Nephron progenitor cell (in vitro differentiated cells): ENCODE measurements at regions not wholly inside any gene's neighbourhood (a gene's known extent, or its start where the extent isn't known, plus 50 kb on each side); places are given as distances from the start of the nearest gene placed in this dataset.

Experiments
- DNase-seq: peaks from one replicate; pipeline ENCODE4 v3.0.0; 2021
- H3K27ac Mint-ChIP-seq: 2 replicates; pipeline ENCODE4 v1.8.0; 2021; ENCODE audit warnings: mild to moderate bottlenecking, moderate library complexity, mixed read lengths
- H3K27me3 Mint-ChIP-seq: 2 replicates; pipeline ENCODE4 v1.8.0; 2021; ENCODE audit warnings: mild to moderate bottlenecking, low read depth, mixed read lengths; ENCODE audit not compliant: poor library complexity
- H3K36me3 Mint-ChIP-seq: 2 replicates; pipeline ENCODE4 v1.8.0; 2021; ENCODE audit warnings: low read depth, mixed read lengths
- H3K4me1 Mint-ChIP-seq: 2 replicates; pipeline ENCODE4 v1.8.0; 2021; ENCODE audit warnings: mixed read lengths
- H3K4me3 Mint-ChIP-seq: 2 replicates; pipeline ENCODE4 v1.8.0; 2021; ENCODE audit warnings: mild to moderate bottlenecking, moderate library complexity, mixed read lengths
- H3K9me3 Mint-ChIP-seq: 2 replicates; pipeline ENCODE4 v1.8.0; 2021; ENCODE audit warnings: mild to moderate bottlenecking, moderate library complexity, mixed read lengths
- TF ChIP-seq, protein P1 (sequence below): fragments of 200-600 bp; sonication (generic); IDR thresholded peaks from 2 replicates; pipeline ENCODE4 v1.5.0; 2021; ENCODE audit warnings: antibody characterized with exemption

DNA sequence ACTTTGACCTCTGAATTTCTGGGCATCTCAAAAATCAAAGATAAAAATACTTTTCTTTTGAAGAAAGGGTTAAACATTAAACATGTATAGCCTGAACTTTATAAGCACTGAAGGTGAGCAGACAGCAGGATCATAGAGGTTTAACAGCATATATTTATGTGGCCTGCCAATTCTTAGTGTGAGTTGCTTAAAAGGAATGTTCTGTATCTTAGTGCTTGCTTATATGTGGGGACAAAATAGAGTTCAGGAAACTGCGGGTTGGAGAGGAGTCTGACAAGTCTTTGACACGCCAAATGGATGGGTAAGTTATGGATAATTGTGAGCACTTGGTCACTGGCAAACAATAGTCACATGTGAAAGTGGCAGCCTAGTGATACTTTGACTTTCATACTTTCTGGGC is 1419.4 kb upstream of the SPRY2 start:
- Mint-ChIP-seq H3K27ac (no peak overlapping the region), H3K27me3 (no peaks in the 10 kb centered on the region), H3K4me1 (no peaks in the 10 kb centered on the region), H3K4me3 (no peak overlapping the region), H3K36me3 (no peaks in the 10 kb centered on the region), H3K9me3 (peaks cover 8% of the 10 kb centered on the region)
- TF ChIP-seq, protein P1, sequence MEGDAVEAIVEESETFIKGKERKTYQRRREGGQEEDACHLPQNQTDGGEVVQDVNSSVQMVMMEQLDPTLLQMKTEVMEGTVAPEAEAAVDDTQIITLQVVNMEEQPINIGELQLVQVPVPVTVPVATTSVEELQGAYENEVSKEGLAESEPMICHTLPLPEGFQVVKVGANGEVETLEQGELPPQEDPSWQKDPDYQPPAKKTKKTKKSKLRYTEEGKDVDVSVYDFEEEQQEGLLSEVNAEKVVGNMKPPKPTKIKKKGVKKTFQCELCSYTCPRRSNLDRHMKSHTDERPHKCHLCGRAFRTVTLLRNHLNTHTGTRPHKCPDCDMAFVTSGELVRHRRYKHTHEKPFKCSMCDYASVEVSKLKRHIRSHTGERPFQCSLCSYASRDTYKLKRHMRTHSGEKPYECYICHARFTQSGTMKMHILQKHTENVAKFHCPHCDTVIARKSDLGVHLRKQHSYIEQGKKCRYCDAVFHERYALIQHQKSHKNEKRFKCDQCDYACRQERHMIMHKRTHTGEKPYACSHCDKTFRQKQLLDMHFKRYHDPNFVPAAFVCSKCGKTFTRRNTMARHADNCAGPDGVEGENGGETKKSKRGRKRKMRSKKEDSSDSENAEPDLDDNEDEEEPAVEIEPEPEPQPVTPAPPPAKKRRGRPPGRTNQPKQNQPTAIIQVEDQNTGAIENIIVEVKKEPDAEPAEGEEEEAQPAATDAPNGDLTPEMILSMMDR = no peak
- no peak for DNase-seq

DNA sequence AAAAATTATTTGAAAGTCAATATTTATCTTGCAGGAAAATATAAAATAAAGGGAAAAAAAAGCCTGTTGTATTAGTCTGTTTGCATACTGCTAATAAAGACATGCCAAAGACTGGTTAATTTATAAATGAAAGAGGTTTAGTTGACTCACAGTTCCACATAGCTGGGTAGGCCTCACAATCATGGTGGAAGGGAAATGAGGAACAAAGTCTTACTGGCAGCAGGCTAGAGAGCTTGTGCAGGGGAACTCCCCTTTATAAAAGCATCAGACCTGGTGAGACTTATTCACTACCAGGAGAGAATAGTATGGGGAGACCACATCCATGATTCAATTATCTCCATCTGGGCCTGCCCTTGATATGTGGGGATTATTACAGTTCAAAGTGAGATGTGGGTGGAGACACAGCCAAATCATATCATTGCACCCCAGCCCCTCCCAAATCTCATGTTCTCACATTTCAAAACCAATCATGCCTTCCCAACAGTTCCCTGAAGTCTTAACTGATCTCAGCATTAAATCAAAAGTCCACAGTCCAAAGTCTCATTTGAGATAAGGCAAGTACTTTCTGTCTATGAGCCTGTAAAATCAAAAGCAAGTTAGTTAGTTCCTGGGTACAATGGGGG is 1416.5 kb upstream of the SPRY2 start:
- Mint-ChIP-seq H3K4me3 (no peak overlapping the region), H3K4me1 (no peaks in the 10 kb centered on the region), H3K27me3 (no peaks in the 10 kb centered on the region), H3K27ac (no peak overlapping the region), H3K9me3 (peaks cover 14% of the 10 kb centered on the region), H3K36me3 (no peaks in the 10 kb centered on the region)
- DNase-seq = no peak
- TF ChIP-seq, protein P1 = no peak

DNA sequence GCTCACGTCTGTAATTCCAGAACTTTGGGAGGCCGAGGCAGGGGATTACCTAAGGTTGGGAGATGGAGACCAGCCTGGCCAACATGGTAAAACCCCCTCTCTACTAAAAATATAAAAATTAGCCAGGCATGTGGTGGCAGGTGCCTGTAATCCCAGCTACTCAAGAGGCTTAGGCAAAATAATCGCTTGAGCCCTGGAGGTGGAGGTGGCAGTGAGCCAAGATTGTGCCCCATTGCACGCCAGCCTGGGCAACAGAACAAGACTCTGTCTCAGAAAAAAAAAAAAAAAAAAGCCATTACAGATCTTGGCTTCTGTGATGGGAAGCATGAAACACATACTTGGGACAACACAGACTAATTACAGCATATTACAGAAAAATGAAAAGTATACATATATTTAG is 1404.5 kb upstream of the SPRY2 start:
- TF ChIP-seq, protein P1 = no peak
- Mint-ChIP-seq H3K36me3 (no peaks in the 10 kb centered on the region), H3K27ac (no peak overlapping the region), H3K9me3 (peaks cover 7% of the 10 kb centered on the region), H3K27me3 (no peaks in the 10 kb centered on the region), H3K4me3 (no peak overlapping the region), H3K4me1 (no peaks in the 10 kb centered on the region)
- DNase-seq = no peak

DNA sequence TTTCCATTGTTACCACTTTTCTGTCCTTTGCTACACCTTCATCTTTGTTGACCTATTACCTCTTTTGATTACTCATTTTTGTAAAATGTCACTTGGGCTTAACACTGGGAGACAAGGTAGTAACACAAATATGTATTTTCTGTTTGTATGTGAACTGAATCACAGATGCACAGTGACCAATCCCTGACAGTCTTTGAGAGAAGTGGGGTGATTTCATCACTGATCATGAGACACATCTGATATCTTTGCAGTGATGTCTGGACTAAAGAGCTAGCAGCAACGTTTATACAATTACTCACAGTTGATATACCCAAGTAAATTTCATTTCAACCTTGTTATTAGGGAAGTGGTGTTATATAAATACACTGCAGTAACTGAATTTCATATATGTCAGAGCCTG is 1397.4 kb upstream of the SPRY2 start:
- TF ChIP-seq, protein P1 = no peak
- H3K4me1 Mint-ChIP-seq = no peaks in the 10 kb centered on the region
- H3K4me3 Mint-ChIP-seq = no peak overlapping the region
- DNase-seq = no peak
- no peaks in the 10 kb centered on the region for H3K9me3 Mint-ChIP-seq
- no peaks in the 10 kb centered on the region for H3K36me3 Mint-ChIP-seq
- H3K27ac Mint-ChIP-seq = no peak overlapping the region
- H3K27me3 Mint-ChIP-seq = no peaks in the 10 kb centered on the region

DNA sequence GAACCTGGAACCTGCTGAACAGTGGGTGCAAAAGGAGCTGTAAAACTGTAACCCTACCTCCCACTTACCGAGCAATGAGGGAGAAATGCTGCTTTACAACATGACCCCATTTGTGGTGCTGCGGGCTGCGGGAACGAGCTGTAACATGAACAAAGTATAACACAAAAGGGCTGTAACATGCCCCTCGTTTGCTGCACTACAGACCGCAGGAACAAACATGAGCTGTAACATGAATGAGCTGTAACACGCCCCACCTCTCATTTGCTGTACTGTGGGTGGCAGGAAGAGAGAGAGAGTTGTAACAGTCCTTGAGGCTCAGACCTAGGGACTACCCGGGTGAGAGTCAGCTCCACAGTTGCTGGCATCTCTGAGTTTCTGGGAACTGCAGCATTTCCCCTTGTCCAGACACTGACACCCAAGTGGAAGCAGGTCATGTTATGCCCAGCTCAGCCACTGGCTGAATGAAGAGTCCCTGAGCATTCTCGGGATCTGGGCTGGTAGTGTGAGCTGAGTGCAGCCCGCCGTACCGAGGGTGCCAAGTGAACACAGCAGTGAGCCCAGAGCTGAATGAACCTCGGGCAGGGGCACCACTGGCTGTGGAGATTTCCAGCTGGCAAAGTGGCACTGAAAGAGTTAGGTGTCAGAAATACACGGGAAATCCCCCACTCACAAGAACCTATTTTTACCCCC is 1385.3 kb upstream of the SPRY2 start:
- no peak overlapping the region for H3K4me3 Mint-ChIP-seq
- H3K27ac Mint-ChIP-seq = no peak overlapping the region
- no peak for DNase-seq

More for the DNA sequence above, 1385.3 kb upstream of the SPRY2 start:
- H3K36me3 Mint-ChIP-seq = no peaks in the 10 kb centered on the region
- no peaks in the 10 kb centered on the region for H3K4me1 Mint-ChIP-seq
- TF ChIP-seq, protein P1 = no peak
- H3K27me3 Mint-ChIP-seq = peaks cover 3% of the 10 kb centered on the region
- peaks cover 17% of the 10 kb centered on the region for H3K9me3 Mint-ChIP-seq
